Keratinocyte (primary cell): ENCODE measurements at regions not wholly inside any gene's neighbourhood (a gene's known extent, or its start where the extent isn't known, plus 50 kb on each side); places are given as distances from the start of the nearest gene placed in this dataset.

Source experiments
- DNase-seq: peaks from one replicate; pipeline ENCODE4 v3.0.0-alpha.2; 2011; ENCODE audit warnings: low read depth, missing footprints, low spot score
- FAIRE-seq: peaks from 2 replicates; lab custom pipeline; 2011; peaks lifted over from hg19 to GRCh38; lab: Jason Lieb, UNC
- H2AFZ ChIP-seq: 2 replicates; pipeline ENCODE4 v1.6.0; 2012; ENCODE audit warnings: low read length, control low read depth, inconsistent platforms; ENCODE audit not compliant: control insufficient read depth
- H3K27ac ChIP-seq: 2 replicates; pipeline ENCODE4 v1.5.1; 2011; ENCODE audit warnings: low read length; ENCODE audit not compliant: control insufficient read depth, insufficient read depth
- H3K27me3 ChIP-seq: 3 replicates; pipeline ENCODE4 v1.6.0; 2011; ENCODE audit warnings: low read length; ENCODE audit not compliant: control insufficient read depth, insufficient read depth; ENCODE audit errors: extremely low read depth
- H3K36me3 ChIP-seq, 2 experiments: 2 replicates in 1 of 2; 3 replicates in 1 of 2; pipeline ENCODE4 v1.5.1; 2011; ENCODE audit warnings: low read length in 2 of 2, mild to moderate bottlenecking in 1 of 2; ENCODE audit not compliant: control insufficient read depth in 2 of 2, insufficient read depth in 2 of 2; ENCODE audit errors: extremely low read depth in 1 of 2
- H3K4me1 ChIP-seq: 3 replicates; pipeline ENCODE4 v1.5.1; 2011; ENCODE audit warnings: low read length; ENCODE audit not compliant: control insufficient read depth, insufficient read depth; ENCODE audit errors: extremely low read depth
- H3K4me2 ChIP-seq: 3 replicates; pipeline ENCODE4 v1.6.0; 2011; ENCODE audit warnings: low read depth, low read length; ENCODE audit not compliant: control insufficient read depth, insufficient read depth; ENCODE audit errors: extremely low read depth
- H3K4me3 ChIP-seq, 3 experiments: fragments of 200-600 bp in 1 of 3; sonication (generic) in 1 of 3; 2 replicates in 2 of 3; 3 replicates in 1 of 3; pipeline ENCODE4 v1.5.1; 2011 to 2016; ENCODE audit warnings: low read length in 3 of 3, mild to moderate bottlenecking in 3 of 3, control low read depth in 2 of 3, inconsistent platforms in 1 of 3, low read depth in 1 of 3, mixed read lengths in 1 of 3, mixed run types in 1 of 3, moderate library complexity in 1 of 3; ENCODE audit not compliant: control insufficient read depth in 2 of 3, insufficient read depth in 2 of 3; ENCODE audit errors: extremely low read depth in 1 of 3
- H3K79me2 ChIP-seq: 2 replicates; pipeline ENCODE4 v1.6.0; 2012; ENCODE audit warnings: low read length; ENCODE audit not compliant: control insufficient read depth, insufficient read depth
- H3K9ac ChIP-seq: 3 replicates; pipeline ENCODE4 v1.6.0; 2011; ENCODE audit warnings: low read length; ENCODE audit not compliant: control insufficient read depth, insufficient read depth; ENCODE audit errors: extremely low read depth
- H3K9me1 ChIP-seq: 3 replicates; pipeline ENCODE4 v1.6.0; 2011; ENCODE audit warnings: low read length; ENCODE audit not compliant: control insufficient read depth, insufficient read depth; ENCODE audit errors: extremely low read depth
- H3K9me3 ChIP-seq: 2 replicates; pipeline ENCODE4 v1.5.1; 2012; ENCODE audit warnings: low read depth, low read length; ENCODE audit not compliant: control insufficient read depth
- H4K20me1 ChIP-seq: 3 replicates; pipeline ENCODE4 v1.6.0; 2011; ENCODE audit warnings: low read length; ENCODE audit not compliant: control insufficient read depth, insufficient read depth; ENCODE audit errors: extremely low read depth
- EZH2 ChIP-seq: IDR thresholded peaks from one replicate; pipeline ENCODE4 v1.6.1; 2012; ENCODE audit warnings: inconsistent platforms, mild to moderate bottlenecking, low read length, moderate library complexity
- dilution Hi-C: fragments of 300-500 bp; cut with MboI; formaldehyde crosslinking; loops from one replicate; pipeline ENCODE4 v1.7.0; 2020; ENCODE audit warnings: low sequenced_read_pairs; ENCODE audit not compliant: extremely low pct_ligation_motif_present
- TF ChIP-seq, protein P1 (sequence below), 3 experiments: IDR thresholded peaks in 1 of 3; conservative IDR thresholded peaks in 1 of 3; optimal IDR thresholded peaks in 1 of 3; 2 replicates in 2 of 3; 3 replicates in 1 of 3; pipeline versions ENCODE3 to v1.5.1; 2011; ENCODE audit warnings: low read length in 3 of 3, mild to moderate bottlenecking in 3 of 3, moderate library complexity in 2 of 3, control low read depth in 1 of 3, inconsistent platforms in 1 of 3; ENCODE audit not compliant: insufficient read depth in 2 of 3; ENCODE audit errors: extremely low read depth in 1 of 3

DNA sequence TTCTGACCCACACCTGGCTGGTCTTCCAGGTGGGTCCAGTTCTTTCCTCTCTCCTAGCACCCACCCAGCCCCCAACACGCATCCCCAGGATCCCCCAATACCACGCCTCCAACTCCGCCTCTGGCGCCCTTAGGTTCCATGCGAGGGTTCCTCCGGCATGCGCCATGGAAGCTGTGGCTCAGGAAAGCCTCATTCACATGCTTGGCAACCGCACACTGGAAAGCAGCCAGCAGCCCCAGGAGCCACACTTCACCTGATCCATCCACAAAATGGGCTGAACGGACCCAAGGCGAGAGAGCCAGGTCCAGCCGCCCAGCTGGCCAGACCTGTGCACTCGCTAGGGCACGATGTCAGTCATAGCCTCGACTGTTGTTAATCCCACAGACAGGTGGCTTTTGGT is 161.2 kb downstream of the PSMG1 start:
- H4K20me1 ChIP-seq = no peaks in the 10 kb centered on the region
- TF ChIP-seq, protein P1, sequence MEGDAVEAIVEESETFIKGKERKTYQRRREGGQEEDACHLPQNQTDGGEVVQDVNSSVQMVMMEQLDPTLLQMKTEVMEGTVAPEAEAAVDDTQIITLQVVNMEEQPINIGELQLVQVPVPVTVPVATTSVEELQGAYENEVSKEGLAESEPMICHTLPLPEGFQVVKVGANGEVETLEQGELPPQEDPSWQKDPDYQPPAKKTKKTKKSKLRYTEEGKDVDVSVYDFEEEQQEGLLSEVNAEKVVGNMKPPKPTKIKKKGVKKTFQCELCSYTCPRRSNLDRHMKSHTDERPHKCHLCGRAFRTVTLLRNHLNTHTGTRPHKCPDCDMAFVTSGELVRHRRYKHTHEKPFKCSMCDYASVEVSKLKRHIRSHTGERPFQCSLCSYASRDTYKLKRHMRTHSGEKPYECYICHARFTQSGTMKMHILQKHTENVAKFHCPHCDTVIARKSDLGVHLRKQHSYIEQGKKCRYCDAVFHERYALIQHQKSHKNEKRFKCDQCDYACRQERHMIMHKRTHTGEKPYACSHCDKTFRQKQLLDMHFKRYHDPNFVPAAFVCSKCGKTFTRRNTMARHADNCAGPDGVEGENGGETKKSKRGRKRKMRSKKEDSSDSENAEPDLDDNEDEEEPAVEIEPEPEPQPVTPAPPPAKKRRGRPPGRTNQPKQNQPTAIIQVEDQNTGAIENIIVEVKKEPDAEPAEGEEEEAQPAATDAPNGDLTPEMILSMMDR (optimal IDR thresholded peaks at IDR 0.05 in 1 of 3, IDR thresholded peaks at IDR 0.05 in 1 of 3, conservative IDR thresholded peaks at IDR 0.05 in 1 of 3; ENCODE audit: extremely low read depth in 1 of 3, insufficient read depth in 2 of 3, low read length in 3 of 3) = no peak
- TF ChIP-seq EZH2 = no peak
- DNase-seq (no peak), FAIRE-seq (peak; percentile 81)
- H3K9me3 ChIP-seq = no peaks in the 10 kb centered on the region
- H2AFZ ChIP-seq = no peak overlapping the region
- H3K27me3 ChIP-seq = no peaks in the 10 kb centered on the region
- H3K9ac ChIP-seq = peak overlapping the region; percentile 59
- dilution Hi-C loops = no loop called here
- H3K4me2 ChIP-seq = peak overlapping the region; percentile 45
- H3K4me1 ChIP-seq = peaks cover 27% of the 10 kb centered on the region
- no peaks in the 10 kb centered on the region for H3K36me3 ChIP-seq
- no peak overlapping the region for H3K4me3 ChIP-seq
- no peaks in the 10 kb centered on the region for H3K9me1 ChIP-seq
- peak overlapping the region; percentile 65 for H3K27ac ChIP-seq
- no peaks in the 10 kb centered on the region for H3K79me2 ChIP-seq

- H3K36me3 ChIP-seq = no peaks in the 10 kb centered on the region
- no peaks in the 10 kb centered on the region for H3K9me1 ChIP-seq
- no peaks in the 10 kb centered on the region for H3K27me3 ChIP-seq
- peak overlapping the region; percentile 45 for H3K4me2 ChIP-seq
- H3K27ac ChIP-seq = peak overlapping the region; percentile 65
- TF ChIP-seq, protein P1 (optimal IDR thresholded peaks at IDR 0.05 in 1 of 3, IDR thresholded peaks at IDR 0.05 in 1 of 3, conservative IDR thresholded peaks at IDR 0.05 in 1 of 3; ENCODE audit: extremely low read depth in 1 of 3, insufficient read depth in 2 of 3, low read length in 3 of 3) = no peak
- TF ChIP-seq EZH2 = no peak
- peak overlapping the region; percentile 30 for H2AFZ ChIP-seq
- H3K9ac ChIP-seq = peak overlapping the region; percentile 59
- FAIRE-seq (no peak), DNase-seq (no peak)
- H3K9me3 ChIP-seq = no peaks in the 10 kb centered on the region
- no peaks in the 10 kb centered on the region for H3K79me2 ChIP-seq
- peaks cover 27% of the 10 kb centered on the region for H3K4me1 ChIP-seq
- H3K4me3 ChIP-seq = peak overlapping the region in 2 of 3 experiments; percentile 18 to 35
- no peaks in the 10 kb centered on the region for H4K20me1 ChIP-seq
- dilution Hi-C loops = no loop called here
These were observed 161.8 kb downstream of the PSMG1 start for GRCh38 chr21:39021478-39021832.
